ENCODE measurements at regions not wholly inside any gene's neighbourhood (a gene's known extent, or its start where the extent isn't known, plus 50 kb on each side); places are given as distances from the start of the nearest gene placed in this dataset.

- Histone ChIP-seq H4K20me1 (ENCODE audit: insufficient read depth, low read length) (no peaks in the 10 kb centered on the region), H3K4me3 (replicated peaks in 1 of 3; ENCODE audit: insufficient read depth in 1 of 3, low read depth in 2 of 3, low read length in 3 of 3) (no peak overlapping the region), H3K4me1 (ENCODE audit: insufficient read depth, low read length) (no peaks in the 10 kb centered on the region), H3K79me2 (ENCODE audit: insufficient read depth, low read length) (no peaks in the 10 kb centered on the region), H3K9me3 (ENCODE audit: low read length) (peaks cover 52% of the 10 kb centered on the region; the same call in 1 of the 2 replicates), H3K36me3 (replicated peaks in 1 of 2; ENCODE audit: control insufficient read depth in 1 of 2, insufficient read depth in 2 of 2, low read length in 2 of 2) (no peaks in the 10 kb centered on the region), H3K27me3 (ENCODE audit: control insufficient read depth in 1 of 2, insufficient read depth in 2 of 2, low read length in 2 of 2) (no peaks in the 10 kb centered on the region), H3K4me2 (ENCODE audit: low read depth, low read length) (no peak overlapping the region), H3K27ac (ENCODE audit: extremely low read length, insufficient read depth, low read length) (no peak overlapping the region), H2AFZ (ENCODE audit: low read length) (no peak overlapping the region), H3K9ac (ENCODE audit: insufficient read depth, low read depth, low read length) (no peak overlapping the region)
- WGBS (ENCODE audit: low lambda C conversion rate), result 11% methylated on average over 1 of the region's 1 CpG
- DNase-seq (ENCODE audit: low spot score) (no peak), FAIRE-seq (no peak), ATAC-seq (no peak)
- no TSS peak for BruUV-seq (replicated peaks)
- TF ChIP-seq NFATC3 (CRISPR knock-in tag; IDR thresholded peaks at IDR 0.05) (no peak), TERF1 (CRISPR knock-in tag; IDR thresholded peaks at IDR 0.05) (no peak), ZBTB7A (CRISPR knock-in tag; IDR thresholded peaks at IDR 0.05) (no peak), ZNF101 (CRISPR knock-in tag; IDR thresholded peaks at IDR 0.05; ENCODE audit: borderline replicate concordance, low read depth) (no peak), ZXDC (CRISPR knock-in tag; IDR thresholded peaks at IDR 0.05) (no peak), HNF1A (IDR thresholded peaks at IDR 0.05; ENCODE audit: low read depth) (no peak), HNF1A (CRISPR knock-in tag; IDR thresholded peaks at IDR 0.05; ENCODE audit: borderline replicate concordance) (no peak), NCOR1 (IDR thresholded peaks at IDR 0.05; ENCODE audit: borderline replicate concordance, low read length) (no peak)
- ChIA-PET POLR2A (no interaction called here), CTCF (ENCODE audit: low intra/inter-chr PET ratio, low total read pairs) (no interaction called here)
- intact Hi-C loops (cut with micrococcal nuclease; ENCODE audit: unreplicated experiment), result no loop called here
- in situ Hi-C loops (cut with HindIII; ENCODE audit: extremely low pct_ligation_motif_present, low pct_unique_long_range_greater_than_20kb), result no loop called here
Observed at GRCh38 chrX:63917296-63917695, 132.3 kb upstream of the ARHGEF9 start.

Measured in HepG2 (cell line).